NCI-H2029 (cell line): ENCODE measurements at regions not wholly inside any gene's neighbourhood (a gene's known extent, or its start where the extent isn't known, plus 50 kb on each side); places are given as distances from the start of the nearest gene placed in this dataset.
"Not testable (repeated sequence)": the region's sequence is repeated elsewhere in the genome, so short reads cannot be mapped to it uniquely, and the experiment has no call there.

Experiments used
- DNase-seq: peaks from one replicate; lab custom pipeline; 2025; lab: John Stamatoyannopoulos, UW

DNA sequence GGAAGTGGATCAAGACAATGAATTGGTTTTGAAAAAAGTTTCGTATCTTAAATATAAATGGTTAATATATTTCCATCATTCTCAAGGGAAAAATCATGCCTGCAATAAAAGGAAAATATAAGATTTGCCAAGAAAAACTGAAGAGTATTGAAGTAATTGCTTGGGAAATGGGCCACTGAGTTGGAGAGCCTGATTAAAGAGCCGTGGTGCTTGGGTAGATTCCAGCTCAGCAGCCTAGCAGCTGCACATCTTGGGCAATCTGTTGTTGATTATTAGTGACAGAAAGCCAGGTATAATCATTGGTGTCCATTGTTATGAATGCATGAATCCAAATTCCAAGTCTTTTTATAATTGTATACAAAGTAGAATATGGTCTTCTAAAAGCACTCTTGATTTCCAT, 800.9 kb upstream of the CHORDC1 start:
- DNase-seq, result no peak

DNA sequence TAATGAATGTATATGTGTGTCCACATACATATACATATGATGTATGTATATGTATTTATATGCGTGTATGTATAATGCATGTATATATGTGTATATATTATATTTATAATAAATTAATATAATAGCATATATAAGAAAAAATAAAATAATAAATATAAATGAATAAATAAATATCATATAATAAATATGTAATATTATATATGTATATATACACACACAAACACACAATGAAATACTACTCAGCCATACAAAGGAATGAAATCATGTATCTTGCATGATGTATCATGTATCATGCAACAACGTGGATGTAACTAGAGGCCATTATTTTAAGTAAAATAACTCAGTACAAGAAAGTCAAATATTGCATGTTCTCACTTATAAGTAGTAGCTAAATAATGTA, 788.7 kb upstream of the CHORDC1 start:
- DNase-seq, result no peak

DNA sequence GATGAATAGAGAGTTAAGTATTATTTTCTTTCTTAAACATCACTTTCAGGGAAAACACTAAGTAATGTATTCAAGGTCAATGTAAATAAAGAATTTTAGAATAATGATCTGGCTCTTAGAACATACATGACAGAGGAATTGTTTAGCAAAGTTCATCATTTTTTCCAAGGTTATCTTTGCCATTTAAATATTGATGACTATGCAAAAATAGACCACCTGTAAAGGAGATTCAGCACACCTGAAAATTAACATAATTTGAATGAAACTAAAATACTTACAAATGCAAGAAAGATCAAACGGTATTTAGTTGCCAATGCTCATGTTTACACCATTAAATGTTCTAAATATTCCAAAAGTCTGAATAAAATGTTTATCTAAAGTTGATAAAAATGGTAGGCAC, 782.6 kb upstream of the CHORDC1 start:
- no peak for DNase-seq

DNA sequence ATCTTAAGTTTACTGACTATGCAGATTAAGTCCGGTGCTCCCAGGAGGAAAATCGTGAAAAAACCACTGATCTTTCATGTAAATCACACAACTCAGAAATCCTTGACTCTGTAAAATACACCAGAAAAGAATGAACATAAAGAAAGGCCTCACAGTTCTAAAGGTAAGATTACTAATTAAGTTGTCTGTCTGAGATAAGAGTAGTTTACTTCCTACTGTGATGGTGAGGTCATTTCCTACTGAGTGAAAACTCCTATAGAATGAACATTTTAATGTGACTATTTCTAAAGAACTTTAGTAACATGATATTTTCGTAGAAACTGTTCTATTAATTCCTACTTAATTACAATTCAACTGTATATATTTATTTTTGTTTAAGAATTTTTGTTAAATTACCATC, 774.4 kb upstream of the CHORDC1 start:
- DNase-seq, result no peak

DNA sequence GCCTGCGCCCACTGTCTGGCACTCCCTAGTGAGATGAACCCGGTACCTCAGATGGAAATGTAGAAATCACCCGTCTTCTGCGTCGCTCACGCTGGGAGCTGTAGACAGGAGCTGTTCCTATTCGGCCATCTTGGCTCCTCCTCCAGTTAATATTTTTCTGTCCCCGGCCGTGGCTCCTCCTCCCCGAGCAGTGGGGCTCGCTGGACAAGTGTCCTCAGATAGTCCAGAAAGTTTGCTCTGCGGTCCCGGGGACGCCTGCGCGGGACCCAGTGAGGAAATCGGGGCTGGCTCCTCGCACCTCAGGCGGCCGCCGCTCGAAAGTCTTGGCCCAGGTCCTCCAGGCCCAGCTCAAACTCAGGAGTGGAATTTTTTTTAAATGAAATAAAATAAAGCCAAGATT, 749.3 kb upstream of the CHORDC1 start:
- not testable (repeated sequence) for DNase-seq

DNA sequence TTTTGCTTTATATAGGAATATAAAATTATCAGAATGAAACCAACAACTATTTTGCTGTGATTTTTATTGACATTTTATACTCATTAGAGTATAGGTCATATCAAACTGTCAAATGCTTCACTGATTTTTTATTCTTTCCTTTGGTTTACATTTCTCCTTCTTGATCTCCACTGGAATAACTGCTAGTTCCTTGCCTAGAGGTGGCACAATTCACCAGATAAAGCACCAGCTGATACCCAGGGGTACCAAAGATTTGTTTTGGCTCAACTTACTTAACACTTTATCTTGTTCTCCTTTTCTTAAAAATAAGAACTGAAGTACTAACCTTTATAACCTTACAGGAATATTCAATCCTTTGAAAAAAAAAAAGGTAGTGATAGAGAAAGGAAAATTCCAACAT, 725.1 kb upstream of the CHORDC1 start:
- no peak for DNase-seq

DNA sequence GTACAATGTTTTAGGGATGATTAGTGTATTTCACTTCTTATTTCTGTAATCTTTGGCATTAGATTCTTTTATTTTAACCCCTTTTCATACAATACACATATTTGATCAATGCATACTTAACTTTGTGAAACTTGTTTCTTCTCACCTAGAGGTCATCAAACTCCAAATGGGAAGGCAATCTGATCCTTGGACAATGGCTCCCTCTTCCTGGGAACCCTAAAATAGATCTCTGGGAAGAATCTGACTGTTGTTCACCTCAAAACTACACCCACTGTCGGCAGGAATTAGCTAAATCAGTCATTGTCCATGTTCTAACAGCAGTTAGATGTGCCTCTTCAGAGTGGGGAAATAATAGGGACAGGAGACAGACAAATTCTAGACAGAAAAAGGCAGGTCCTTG, 707.4 kb upstream of the CHORDC1 start:
- DNase-seq, result no peak

DNA sequence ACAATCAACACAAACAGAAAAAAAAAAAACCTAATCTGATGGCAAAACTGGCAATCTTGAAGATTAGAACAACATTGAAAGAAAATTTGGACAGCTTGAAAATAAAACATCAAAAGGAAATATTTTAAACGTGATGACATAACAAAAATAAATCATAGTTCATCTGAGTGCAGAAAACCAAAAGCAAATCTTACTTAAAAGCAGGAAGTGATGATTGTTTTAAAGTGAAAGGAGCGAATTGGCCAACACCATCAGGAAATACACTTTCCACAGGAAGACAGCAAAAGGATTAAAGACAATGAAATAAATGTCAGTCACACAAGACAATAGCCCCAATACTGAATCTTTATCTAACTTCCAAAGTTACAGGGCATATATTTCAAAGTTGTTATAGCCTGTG, 696.5 kb upstream of the CHORDC1 start:
- no peak for DNase-seq

DNA sequence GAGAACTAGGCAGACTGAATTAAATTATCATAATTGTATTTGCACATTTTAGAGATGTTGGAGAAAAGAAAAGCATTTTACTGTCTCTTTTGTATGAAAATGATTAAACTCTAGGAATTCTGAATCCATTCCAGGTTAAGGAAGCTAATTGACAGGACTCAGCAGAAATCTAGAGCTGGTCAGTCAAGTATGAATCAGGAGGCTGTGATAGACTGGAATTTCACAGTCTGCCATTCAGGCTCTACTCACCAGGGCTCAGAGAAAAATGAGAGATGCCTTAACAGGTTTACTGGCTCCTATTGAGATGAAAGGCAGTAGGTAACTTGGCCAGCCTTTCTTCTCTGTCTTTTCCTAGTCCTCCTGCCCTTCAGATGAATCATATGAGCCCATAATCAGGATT, 693.9 kb upstream of the CHORDC1 start:
- no peak for DNase-seq

DNA sequence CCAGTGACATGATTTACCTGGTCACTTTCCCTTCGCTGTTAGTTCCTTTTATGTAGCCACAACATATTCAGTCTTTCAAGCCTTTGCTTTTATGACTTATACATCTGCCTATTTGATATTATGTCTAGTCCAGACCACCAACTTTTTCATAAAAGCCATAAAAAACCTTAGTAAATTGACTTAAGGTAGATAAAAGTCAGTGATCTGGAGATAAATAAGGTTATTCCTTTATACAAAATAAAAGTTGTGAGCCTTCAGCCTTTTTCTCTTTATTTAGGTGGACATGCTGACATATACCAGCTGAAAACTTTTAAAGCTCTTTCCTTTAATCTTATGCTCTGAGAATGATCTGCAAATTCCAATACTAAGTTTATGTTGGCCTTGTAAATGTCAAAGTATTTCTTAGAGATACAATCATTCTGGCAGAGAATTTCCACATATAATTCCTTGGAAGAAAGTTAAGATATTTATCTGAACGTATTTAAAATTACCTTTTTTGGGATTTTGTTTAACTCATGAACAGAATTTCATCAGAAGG, 690.4 kb upstream of the CHORDC1 start:
- DNase-seq, result no peak

DNA sequence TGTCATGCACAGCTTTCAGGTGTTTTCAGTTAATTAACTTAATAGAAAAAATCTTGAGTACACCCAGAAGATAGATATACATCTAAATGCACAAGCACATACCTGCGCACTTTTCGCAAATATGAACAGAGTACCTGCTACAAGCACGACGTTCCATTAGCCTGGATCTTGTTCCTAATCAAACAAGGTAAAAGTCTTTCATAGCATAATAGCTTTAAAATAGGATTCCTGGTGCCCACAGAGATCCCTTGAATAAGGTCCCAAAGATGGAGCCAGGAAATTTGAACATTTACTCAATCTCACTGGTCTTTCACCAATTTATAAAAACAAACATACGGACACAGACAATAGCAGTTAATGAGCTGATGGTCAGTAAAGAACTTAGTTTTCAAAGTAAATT, 689.8 kb upstream of the CHORDC1 start:
- DNase-seq, result no peak

DNA sequence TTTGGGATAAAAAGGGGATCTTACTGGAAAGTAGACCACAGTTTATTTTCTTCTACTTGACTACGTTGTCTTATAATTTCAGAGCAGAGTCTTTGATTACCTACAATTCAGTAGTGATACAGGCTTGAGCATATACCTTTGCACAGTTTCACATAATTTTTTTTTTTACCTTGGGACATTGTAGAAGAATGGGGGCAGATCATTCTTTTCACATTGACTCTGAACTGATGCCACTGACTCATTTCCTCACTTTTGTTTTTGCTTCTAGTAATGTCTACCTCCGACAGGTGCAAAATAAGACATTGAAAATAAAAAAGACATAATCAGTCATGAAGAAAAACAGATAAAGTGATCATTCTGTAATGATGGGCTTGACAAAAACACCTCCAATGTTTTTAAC, 688.3 kb upstream of the CHORDC1 start:
- no peak for DNase-seq

DNA sequence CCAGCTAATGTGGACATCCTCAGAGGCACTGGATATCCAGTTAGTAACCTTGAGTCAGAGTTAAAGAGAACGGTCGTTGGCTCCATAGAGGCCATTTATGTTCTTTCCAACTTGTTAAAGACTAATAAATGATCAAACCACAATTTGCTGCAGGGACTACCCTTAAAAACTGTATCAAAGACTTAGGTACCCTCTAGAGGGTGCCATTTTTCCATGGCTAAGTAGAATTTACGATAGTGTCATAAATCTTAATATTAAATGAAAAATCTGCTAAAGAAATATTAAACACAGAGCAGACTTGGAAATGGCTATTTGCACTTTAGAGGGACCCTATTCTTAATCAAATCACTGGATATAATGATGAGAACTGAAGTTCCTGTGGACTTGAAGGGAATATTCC, 685.2 kb upstream of the CHORDC1 start:
- DNase-seq, result no peak

DNA sequence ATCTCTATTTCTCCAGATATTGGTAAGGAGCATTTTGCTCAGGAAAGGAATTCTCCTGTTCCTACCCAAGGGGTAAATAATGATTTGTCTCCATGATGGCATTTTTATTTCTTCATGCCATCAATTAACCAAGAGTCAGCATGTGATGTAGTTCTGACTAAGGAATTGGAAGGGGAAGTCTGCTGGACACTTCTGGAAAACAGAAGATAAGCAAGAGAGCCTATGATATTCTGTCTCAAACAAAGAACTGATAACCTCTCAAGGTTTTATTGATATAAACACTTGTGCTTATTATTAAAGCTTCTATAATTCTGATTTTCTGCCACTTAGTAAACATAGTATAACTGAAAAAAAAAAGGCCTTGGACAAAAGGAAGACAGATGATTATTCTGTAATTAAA, 673.0 kb upstream of the CHORDC1 start:
- DNase-seq, result no peak

DNA sequence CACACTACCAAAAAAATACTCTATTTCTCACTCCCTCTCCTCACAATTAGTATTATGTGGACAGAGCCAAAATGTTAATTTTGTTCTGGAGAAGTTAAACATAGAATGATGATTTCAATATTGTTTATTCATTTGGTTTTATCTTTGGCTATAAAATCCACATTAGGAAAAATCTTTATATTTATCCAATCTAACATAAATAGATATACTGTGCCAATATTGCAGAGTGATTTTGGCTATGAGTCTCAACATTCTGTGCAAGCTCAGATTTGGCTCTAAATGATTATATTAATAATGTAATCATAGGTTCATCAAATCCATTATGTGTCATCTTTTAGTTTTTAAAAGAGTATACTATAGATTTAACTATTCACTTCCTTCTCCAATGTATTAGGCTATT, 667.5 kb upstream of the CHORDC1 start:
- DNase-seq, result no peak

DNA sequence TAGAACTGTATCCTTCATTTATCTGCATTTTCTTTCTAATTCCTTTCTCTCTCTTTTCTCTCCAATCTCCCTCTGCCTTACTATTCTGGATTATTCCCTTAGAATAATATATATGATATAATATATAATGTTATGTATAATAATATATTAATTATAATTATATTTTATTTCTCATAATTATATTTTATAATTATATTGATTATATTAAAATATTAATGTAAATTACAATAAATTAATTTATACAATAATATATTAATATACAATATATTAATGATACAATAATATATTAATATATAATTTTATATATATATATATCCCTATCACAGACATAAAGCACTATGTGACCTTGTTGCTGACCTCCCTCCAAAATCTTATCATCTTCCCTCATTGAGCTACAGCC, 661.3 kb upstream of the CHORDC1 start:
- DNase-seq, result no peak

DNA sequence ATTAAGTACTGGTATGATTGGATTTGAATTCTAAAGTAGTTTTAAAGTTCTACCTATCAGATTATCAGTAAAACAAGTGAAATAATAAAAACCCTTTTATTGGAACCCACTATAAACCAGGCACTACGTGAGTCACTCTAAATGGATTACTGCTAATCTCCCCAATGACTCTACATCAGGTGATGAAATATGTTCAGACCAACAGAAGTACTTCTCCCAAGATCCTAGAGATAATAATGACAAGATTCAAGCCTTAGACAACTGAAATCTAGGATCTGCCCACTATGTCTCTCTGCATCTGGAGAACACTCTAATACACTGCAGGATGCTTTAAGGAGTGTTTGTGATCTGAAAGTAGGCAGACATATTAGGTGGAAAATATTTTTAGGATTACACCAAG, 652.1 kb upstream of the CHORDC1 start:
- DNase-seq, result no peak

DNA sequence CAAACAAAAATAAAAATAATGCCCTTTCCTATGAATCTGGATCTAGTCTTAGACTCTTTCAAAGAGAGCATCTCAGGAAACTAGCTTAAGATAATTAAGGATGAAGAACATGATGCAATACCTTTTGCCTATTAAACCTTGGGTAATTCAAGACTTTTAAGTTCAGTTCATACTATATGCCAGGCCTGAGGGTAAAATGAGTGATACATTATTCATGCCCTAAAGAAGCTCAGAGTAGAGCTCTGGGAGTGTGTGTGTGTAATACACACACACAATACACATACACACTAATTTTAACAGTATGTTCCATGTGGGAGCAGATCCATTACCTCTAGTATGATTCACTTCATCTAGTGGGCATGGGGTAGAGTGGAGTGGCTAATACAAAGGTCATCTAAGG, 651.4 kb upstream of the CHORDC1 start:
- no peak for DNase-seq

DNA sequence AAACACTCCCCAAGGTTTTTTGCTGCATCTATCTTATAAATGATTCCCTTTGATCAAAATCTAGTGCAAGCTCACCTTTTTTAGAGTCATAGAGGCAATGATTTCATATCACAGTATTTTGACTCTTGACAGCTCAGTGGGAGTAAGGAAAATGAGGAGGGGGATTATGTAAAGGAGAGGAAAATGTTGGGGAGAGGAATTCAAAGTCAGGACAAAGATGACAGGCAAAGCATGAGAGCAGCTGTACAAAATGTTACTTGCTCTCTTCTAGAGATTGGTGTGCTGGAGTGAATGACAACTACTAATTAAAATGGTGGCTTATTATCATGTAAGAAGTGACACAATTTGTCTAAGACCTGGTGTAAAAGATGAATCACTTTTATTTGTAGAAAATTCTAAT, 644.6 kb upstream of the CHORDC1 start:
- no peak for DNase-seq

DNA sequence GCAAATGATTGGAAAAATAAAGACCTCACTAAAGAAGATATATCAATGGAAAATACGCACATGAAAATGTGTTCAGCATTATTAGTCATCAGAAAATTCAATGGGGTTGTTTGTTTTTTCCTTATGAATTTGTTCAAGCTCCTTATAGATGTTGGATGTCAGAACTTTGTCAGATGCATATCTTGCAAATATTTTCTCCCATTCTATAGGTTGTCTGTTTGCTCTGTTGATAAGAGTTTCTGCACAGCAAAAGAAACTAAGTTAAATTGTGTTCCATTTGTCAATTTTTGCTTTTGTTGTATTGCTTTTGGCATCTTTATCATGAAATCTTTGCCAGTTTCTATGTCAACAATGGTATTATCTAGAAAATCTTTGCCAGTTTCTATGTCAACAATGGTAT, 633.9 kb upstream of the CHORDC1 start:
- DNase-seq, result no peak

DNA sequence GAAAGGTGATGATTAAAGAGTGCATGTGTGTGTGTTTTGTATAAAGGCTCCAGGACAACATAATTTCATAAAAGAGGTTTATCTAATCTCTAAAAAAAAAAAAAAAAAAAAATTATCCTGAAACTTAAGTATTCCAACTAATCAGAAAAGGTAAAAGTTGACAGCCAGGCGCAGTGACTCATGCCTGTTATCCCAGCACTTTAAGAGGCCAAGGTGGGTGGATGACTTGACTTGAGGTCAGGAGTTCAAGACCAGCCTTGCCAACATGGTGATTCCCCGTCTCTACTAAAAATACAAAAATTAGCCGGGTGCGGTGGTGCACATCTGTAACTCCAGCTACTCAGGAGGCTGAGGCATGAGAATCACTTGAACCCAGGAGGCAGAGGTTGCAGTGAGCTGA, 632.7 kb upstream of the CHORDC1 start:
- DNase-seq, result no peak

DNA sequence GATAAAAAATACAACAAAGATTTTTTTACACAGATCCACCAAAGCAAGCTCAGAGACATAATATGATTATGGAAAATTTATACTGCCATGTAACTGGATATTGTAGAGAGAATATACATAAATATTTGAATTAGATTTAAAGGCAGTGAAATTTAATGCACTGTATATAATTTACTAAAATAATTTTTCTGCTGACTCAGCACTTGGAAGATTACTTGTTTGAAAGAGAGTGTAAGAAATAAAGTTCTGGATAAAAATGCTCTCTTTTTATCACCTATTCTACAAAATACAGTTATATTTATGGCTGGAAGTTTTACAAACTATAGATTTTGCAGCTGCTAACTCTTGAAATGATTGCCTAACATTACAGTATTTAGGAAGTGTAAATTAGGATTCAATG, 628.3 kb upstream of the CHORDC1 start:
- DNase-seq, result no peak

DNA sequence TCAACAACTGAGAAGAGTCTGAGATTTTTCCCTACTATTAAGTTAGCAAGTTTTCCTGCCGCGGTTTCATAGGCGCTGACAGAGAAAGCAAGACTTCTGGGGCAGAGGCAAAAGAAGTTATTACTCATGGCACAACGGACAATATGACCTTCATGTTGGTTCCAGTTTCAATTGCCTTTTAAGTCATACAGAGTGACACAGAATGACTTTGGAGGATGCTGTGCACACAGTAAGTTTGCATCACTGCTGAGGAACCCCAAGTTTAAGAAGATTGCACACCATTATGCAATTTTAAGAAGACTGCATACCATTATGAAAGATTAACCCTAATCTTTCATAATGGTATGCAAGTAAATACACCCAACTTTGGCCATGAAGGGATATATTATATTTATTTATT, 626.5 kb upstream of the CHORDC1 start:
- no peak for DNase-seq

DNA sequence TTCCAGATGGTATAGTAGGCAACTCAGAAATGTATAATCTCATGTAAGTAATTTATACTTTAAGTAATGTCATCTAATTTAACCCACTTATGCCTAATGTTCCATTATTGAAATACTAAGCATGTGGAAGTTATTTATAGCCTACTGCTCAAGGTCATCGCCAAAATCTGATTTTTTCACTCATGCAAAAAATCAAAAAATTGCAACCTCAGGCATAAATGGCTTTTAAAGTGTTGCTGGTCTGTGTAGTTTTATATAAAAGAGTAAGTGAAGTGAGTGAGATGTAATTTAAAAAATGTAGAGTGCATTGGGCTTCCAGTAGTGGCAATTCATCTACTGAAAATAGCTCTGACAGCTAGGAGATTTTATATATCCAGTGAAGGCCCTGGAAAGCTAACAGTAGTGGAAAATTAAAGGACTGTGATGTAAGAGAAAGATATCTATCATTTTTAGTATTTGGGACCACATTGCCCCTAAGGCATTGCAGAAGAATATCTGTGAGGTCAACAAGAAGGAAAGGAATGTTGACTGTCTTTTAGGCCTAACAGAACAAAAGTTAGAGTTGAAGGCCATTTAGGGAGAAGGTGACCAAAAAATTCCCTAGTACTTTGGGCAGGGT, 624.5 kb upstream of the CHORDC1 start:
- no peak for DNase-seq

DNA sequence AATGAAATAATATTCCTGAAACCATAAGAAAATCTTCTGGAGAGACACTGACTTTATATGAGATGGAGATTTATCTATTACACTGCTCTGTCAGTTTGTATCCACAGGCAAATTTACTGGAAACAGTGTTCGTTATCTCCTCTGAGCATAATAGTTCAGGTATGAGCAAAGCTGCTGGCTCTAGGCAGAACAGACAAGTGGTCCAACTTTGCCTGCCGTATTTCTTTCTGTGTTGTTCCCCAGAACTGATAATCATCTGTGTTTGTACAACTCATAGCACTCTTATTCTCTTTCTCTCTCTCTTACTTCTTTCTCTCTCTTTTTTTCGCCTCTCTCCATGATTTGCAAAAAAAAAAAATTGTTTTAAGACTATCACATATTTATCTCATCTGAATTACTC, 623.8 kb upstream of the CHORDC1 start:
- DNase-seq, result no peak
